Thyroid gland (tissue), 4 donors: ENCODE measurements at regions not wholly inside any gene's neighbourhood (a gene's known extent, or its start where the extent isn't known, plus 50 kb on each side); places are given as distances from the start of the nearest gene placed in this dataset.
"Not testable (repeated sequence)": the region's sequence is repeated elsewhere in the genome, so short reads cannot be mapped to it uniquely, and the experiment has no call there.

Experiments
- DNase-seq, 2 donors: peaks; one replicate each; pipeline ENCODE4 v3.0.0-alpha.2; 2019
- H3K27ac ChIP-seq, 3 donors: fragments of 200-600 bp; sonication (generic); 1 replicate in 2 of 3; 2 replicates in 1 of 3; pipeline ENCODE4 v1.5.1; 2016 to 2019; ENCODE audit warnings: mild to moderate bottlenecking in 1 of 3, moderate library complexity in 1 of 3
- H3K27me3 ChIP-seq: fragments of 200-600 bp; sonication (generic); one replicate; pipeline ENCODE4 v1.5.1; 2019
- H3K36me3 ChIP-seq, 2 donors: fragments of 200-600 bp; sonication (generic); one replicate each; pipeline ENCODE4 v1.5.1; 2016 to 2019
- H3K4me1 ChIP-seq, 2 donors: fragments of 200-600 bp; sonication (generic); one replicate each; pipeline ENCODE4 v1.5.1; 2017 to 2019
- H3K4me3 ChIP-seq, 3 donors: fragments of 200-600 bp; sonication (generic); replicated peaks in 1 of 3; 1 replicate in 2 of 3; 2 replicates in 1 of 3; pipeline ENCODE4 v1.5.1; 2016; ENCODE audit warnings: mild to moderate bottlenecking in 1 of 3
- H3K9me3 ChIP-seq: fragments of 200-600 bp; sonication (generic); one replicate; pipeline ENCODE4 v1.5.1; 2017
- CTCF ChIP-seq, 6 experiments: fragments of 200-600 bp in 3 of 6; fragments of 450-650 bp in 3 of 6; sonication (generic) in 3 of 6; IDR thresholded peaks; one replicate each; pipeline ENCODE4 v1.5.1; 2016 to 2019; ENCODE audit warnings: antibody characterized with exemption in 6 of 6, mild to moderate bottlenecking in 2 of 6, inconsistent platforms in 1 of 6, moderate library complexity in 1 of 6
- POLR2A ChIP-seq, 2 donors: fragments of 450-650 bp; IDR thresholded peaks; one replicate each; pipeline ENCODE4 v1.6.1; 2017; ENCODE audit warnings: antibody characterized with exemption in 2 of 2, mild to moderate bottlenecking in 2 of 2, moderate library complexity in 1 of 2
- WGBS, 2 donors: methylation state at CpG; one replicate each; pipeline ENCODE4 v1.1.5; 2017; 5-methylcytosine and 5-hydroxymethylcytosine counted together
- intact Hi-C: fragments of 100-400 bp; cut with DNase I; formaldehyde crosslinking; loops from one replicate; pipeline ENCODE4 v1.15.1; 2023

- Histone ChIP-seq H3K4me3 (no peak overlapping the region), H3K27ac (no peak overlapping the region), H3K36me3 (no peaks in the 10 kb centered on the region), H3K4me1 (no peaks in the 10 kb centered on the region), H3K9me3 (no peaks in the 10 kb centered on the region), H3K27me3 (no peaks in the 10 kb centered on the region)
- 79 to 92% methylated on average over 2 of the region's 2 CpGs for WGBS, 2 donors
- TF ChIP-seq CTCF (IDR thresholded peaks at IDR 0.05) = no peak
- no peak for TF ChIP-seq POLR2A (IDR thresholded peaks at IDR 0.05)
- DNase-seq = no peak
- intact Hi-C loops = no loop called here
These were observed 379.4 kb upstream of the KIAA1217 start for GRCh38 chr10:23829556-23829955.

- no peak for DNase-seq
- no peaks in the 10 kb centered on the region for H3K27me3 ChIP-seq
- no peak overlapping the region for H3K4me3 ChIP-seq
- TF ChIP-seq POLR2A (IDR thresholded peaks at IDR 0.05) (no peak), CTCF (IDR thresholded peaks at IDR 0.05) (no peak)
- no peak overlapping the region for H3K27ac ChIP-seq
- intact Hi-C loops = no loop called here
- no peaks in the 10 kb centered on the region for H3K36me3 ChIP-seq
- H3K9me3 ChIP-seq = no peaks in the 10 kb centered on the region
- no peaks in the 10 kb centered on the region for H3K4me1 ChIP-seq
These were observed 374.8 kb upstream of the KIAA1217 start for GRCh38 chr10:23834091-23834490.

GRCh38 chr10:23850631-23851030 is 358.3 kb upstream of the KIAA1217 start:
- no peaks in the 10 kb centered on the region for H3K27me3 ChIP-seq
- intact Hi-C loops = no loop called here
- DNase-seq = no peak
- H3K36me3 ChIP-seq = no peaks in the 10 kb centered on the region
- 76 to 84% methylated on average over 2 of the region's 2 CpGs for WGBS, 2 donors
- no peak overlapping the region for H3K4me3 ChIP-seq
- H3K9me3 ChIP-seq = no peaks in the 10 kb centered on the region
- TF ChIP-seq POLR2A (IDR thresholded peaks at IDR 0.05) = no peak
- TF ChIP-seq CTCF (IDR thresholded peaks at IDR 0.05) = no peak
- no peaks in the 10 kb centered on the region for H3K4me1 ChIP-seq
- H3K27ac ChIP-seq = no peak overlapping the region

- intact Hi-C loops = no loop called here
- no peak for TF ChIP-seq POLR2A (IDR thresholded peaks at IDR 0.05)
- no peak for TF ChIP-seq CTCF (IDR thresholded peaks at IDR 0.05)
- no peaks in the 10 kb centered on the region for H3K9me3 ChIP-seq
- no peaks in the 10 kb centered on the region for H3K36me3 ChIP-seq
- H3K27ac ChIP-seq = no peak overlapping the region
- no peak for DNase-seq
- no peak overlapping the region for H3K4me3 ChIP-seq
- WGBS, 2 donors = 88 to 91% methylated on average over 1 of the region's 1 CpG
- no peaks in the 10 kb centered on the region for H3K4me1 ChIP-seq
- no peaks in the 10 kb centered on the region for H3K27me3 ChIP-seq
These were observed 349.3 kb upstream of the KIAA1217 start for GRCh38 chr10:23859598-23859997.

GRCh38 chr10:23864631-23865147 is 344.2 kb upstream of the KIAA1217 start:
- H3K9me3 ChIP-seq = no peaks in the 10 kb centered on the region
- no peak overlapping the region for H3K4me3 ChIP-seq
- TF ChIP-seq CTCF (IDR thresholded peaks at IDR 0.05) (no peak), POLR2A (IDR thresholded peaks at IDR 0.05) (no peak)
- no peaks in the 10 kb centered on the region for H3K36me3 ChIP-seq
- H3K27me3 ChIP-seq = no peaks in the 10 kb centered on the region
- H3K27ac ChIP-seq = no peak overlapping the region
- intact Hi-C loops = no loop called here
- H3K4me1 ChIP-seq = no peaks in the 10 kb centered on the region
- DNase-seq = no peak

GRCh38 chr10:23866985-23867384 is 342.0 kb upstream of the KIAA1217 start:
- H3K9me3 ChIP-seq, H3K27ac ChIP-seq, H3K27me3 ChIP-seq, H3K4me1 ChIP-seq, H3K36me3 ChIP-seq, H3K4me3 ChIP-seq, intact Hi-C loops, DNase-seq: not testable (repeated sequence)
- WGBS, 2 donors = 87 to 92% methylated on average over 5 of the region's 5 CpGs
